Suppressor macrophage treated with lipopolysaccharide for 4 hours (primary cell): ENCODE measurements at regions not wholly inside any gene's neighbourhood (a gene's known extent, or its start where the extent isn't known, plus 50 kb on each side); places are given as distances from the start of the nearest gene placed in this dataset.
"Not testable (repeated sequence)": the region's sequence is repeated elsewhere in the genome, so short reads cannot be mapped to it uniquely, and the experiment has no call there.

Experiments used
- DNase-seq: peaks from one replicate; pipeline ENCODE4 v3.0.0-alpha.2; 2020

DNA sequence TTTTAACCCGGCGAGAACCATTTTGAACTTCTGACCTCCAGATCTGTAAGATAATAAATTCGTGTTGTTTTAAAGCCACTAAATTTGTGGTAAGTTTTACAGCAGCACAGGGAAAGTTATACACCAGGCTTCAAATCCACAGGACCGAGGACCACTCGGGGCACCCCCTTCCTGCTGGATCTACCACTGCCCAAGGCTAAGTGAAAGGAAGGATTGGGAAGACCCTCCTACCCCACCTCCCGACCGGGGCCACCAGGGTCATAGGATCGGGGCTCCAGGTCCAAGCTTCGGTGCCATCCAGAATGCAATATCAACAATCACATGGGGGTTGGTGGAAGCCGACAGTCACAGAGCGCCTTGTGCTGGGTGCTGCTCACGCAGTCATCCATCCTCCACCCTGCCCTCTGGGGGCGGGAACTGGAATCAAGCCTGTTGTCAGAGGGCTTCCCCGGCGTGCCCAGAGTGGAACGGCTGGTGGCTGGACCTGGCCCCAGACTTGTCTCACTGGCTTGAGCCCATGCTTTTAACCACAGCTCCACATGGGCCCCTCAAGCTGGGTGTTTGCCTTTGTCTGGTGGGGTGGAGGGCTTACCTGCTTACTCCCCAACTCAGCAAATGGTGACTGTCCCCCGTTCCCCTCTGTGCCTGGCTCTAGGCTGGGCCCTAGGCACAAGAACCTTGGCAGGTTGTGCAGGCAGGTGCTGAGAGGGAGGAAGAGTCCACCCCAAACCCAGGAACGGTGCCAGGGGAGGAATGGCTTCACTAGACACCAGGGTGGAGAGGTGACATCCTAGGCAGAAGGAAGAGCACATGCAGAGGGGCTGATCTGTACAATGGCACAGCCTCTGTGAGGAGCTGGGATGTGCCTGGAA, 180.3 kb upstream of the RTL1 start:
- no peak for DNase-seq

DNA sequence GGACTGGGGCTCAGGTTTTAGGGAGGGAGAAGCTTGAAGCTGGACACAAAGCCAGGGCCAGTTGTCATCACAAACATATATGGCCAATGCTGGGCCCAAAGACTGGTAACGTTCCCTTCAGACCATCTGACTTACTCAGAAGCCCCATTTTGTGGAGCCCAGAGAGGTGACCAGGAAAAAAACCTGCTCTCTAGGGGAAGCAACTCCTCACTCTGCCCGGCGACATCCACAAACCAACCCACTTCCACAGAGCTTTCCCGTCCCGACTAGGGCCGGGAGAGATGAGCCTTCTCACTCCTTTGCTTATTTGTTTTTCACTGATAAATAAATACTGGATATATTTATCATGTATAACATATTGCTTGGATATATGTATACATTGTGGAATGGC, 180.9 kb upstream of the RTL1 start:
- no peak for DNase-seq

DNA sequence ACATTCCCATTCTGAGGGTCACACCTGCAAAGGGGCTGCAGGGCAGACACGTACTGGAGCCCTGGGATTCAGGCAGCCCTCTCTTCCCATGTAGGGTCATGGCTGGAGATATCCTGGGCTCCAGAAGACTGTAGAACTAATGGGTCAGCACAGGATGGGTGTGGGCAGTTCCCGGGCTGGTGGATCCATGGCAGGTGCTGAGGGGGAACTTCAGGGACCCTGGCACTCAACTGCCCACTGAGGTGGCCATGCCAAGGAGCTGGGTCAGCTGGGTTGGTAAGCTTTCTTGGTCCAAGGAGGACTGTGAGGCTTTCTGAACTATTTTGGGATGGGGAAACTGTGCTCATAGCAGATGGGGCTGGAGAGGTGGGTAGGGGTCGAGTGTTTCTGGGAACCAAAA, 183.4 kb upstream of the RTL1 start:
- DNase-seq = no peak

DNA sequence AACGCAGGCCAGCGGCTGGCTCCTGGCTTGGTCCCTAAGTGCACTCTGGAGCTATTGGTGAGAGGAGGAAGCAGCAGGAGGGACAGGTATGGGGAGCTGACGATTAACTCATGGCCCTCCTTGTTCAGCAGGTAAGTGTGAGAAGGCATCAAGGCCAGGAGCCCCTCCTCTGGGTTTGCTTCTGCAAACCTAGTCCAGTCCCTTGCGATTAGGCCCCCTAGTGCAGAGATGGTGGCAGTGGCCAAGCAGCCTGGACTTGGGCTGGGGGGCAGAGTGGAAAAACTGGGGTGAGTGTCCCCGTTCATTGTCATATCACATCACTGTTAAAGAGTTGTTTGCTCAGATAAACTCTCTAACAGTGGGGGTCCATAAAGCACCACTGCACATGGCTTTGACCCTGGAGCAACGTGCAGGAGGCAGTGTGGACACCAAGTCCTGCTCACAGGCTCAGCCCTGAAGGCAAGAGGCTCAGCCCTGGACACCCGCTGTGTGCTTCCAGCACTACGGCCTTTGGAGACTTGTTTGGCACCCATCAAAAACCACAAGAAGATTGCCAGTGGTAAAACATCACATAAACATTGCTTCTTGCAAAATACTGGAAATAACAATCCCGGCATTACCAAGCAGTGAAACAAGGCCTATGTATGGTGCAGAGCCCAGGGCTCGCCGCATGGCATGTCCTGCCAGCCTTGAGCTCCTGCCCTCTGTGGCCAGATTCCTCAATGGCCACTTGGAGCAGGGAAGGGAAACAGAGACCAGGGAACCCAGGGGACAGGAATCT, 184.3 kb upstream of the RTL1 start:
- no peak for DNase-seq

DNA sequence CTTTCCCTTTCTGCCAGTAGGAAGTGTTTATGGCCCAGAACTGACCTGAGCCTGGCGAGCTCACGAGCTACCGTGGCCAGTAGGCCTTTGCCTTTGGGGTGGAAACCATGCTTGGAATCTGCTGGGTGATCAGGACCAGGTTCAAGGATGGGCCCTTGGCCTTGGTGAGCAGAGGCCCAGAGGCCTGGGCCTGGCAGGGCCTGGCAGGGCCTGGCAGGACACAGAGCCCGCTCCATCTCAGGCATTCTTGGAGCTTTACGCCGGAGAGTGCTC, 184.8 kb upstream of the RTL1 start:
- DNase-seq = no peak

DNA sequence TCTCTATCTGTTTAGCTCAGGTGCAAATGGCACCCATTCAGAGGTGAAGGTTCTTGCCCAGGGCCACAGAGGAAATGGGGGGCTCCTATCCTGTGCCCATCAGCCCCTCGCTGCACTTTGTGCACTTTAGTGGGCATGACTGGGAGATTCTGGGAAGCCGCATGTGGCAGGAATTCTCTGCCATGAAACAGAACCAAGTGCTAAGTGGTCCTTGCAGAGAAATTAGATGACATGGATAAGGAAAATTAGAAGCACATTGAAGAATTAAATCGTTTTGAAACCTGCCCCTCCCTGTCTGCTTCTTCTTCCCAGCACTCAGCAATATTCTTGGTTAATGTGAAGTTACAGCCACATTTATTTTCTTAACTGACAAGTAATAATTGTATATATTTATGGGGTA, 185.2 kb upstream of the RTL1 start:
- DNase-seq = no peak

DNA sequence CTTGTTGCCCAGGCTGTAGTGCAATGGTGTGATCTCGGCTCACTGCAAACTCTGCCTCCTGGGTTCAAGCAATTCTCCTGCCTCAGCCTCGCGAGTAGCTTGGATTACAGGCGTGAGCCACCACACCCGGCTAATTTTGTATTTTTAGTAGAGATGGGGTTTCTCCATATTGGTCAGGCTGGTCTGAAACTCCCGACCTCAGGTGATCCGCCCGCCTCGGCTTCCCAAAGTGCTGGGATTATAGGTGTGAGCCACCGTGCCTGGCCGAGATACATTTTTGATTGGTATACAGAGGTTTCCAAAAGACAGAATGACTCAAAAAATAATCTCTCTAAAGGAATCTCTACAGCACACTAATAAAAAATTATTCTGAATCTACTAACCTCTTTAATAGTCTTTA, 187.0 kb upstream of the RTL1 start:
- not testable (repeated sequence) for DNase-seq

DNA sequence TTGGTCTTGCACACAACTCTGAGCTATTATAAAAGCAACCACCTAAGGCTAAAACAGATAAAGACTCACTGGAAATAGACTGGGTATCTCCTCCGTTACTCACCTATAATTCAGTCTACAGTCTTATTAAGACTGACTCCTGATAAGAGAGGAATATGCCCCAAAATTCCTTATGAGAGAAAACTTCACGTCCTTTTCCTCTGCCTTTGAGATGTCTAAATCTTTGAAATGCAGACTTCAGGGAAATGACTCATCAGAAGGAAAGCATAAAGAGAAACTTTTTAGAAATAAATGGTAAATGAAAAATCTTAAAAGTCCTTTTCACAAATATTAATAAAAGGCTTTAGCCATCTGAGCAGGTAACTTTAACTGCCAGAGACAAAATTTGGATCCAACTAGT, 187.5 kb upstream of the RTL1 start:
- DNase-seq = no peak

DNA sequence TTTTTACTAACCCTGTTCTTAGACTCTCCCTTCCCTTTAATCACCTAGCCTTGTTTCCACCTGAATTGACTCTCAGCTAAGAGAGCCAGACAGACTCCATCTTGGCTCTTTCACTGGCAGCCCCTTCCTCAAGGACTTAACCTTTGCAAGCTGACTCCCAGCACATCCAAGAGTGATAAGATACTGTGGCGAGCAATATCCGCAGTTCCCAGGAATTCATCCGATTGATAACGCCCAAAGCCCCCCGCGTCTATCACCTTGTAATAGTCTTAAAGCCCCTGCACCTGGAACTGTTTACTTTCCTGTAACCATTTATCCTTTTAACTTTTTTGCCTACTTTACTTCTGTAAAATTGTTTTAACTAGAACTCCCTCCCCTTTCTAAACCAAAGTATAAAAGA, 191.4 kb upstream of the RTL1 start:
- not testable (repeated sequence) for DNase-seq

DNA sequence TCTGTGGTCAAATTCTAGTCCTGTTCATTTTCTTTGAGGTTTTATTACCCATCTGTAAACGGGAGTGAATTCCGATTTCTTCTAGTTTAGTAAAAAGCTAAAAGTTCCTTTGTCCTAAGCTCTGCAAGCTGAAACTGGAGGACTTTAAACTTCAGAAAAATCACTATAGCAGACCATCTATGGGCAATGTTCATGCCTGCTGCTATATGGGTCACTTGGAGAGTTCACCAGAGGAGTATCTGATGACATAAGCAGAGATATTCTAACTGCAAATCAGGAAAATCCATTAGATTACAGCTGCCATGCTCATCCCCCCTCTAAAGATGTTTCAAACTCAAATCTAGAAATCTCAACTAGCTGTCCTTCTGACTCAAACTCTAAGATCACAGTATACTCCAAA, 193.0 kb upstream of the RTL1 start:
- DNase-seq = no peak

DNA sequence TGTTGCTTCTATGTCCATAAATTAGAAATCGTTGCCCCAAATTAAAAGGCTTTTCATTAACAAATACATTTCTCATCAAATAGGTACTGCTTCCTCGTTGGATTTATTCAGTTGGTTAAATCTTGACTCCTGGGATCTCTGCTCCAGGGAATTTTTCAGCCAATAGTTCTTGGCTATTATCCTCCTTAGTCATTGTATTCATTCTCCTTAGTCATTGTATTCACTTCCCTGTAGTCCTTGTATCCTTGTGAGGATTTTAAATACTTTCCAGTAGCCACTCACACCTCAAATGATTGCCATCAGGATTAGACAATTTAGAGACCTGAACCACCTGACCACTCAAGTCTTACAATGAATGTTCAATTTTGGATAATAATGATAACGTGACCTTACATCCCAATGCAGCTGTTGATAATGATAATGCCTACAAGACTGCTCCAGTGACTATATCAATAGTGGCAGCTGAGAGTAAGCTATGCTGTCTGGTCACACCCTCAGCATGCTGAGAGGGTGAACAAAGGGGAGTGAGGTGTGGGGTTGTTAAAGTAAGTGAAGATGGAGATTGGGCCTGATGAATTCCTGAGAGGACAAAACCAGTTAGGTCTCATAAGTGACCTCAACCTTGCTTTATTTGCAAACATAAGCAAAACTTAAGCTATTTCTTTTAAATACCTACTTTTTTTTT, 193.7 kb upstream of the RTL1 start:
- DNase-seq = no peak

DNA sequence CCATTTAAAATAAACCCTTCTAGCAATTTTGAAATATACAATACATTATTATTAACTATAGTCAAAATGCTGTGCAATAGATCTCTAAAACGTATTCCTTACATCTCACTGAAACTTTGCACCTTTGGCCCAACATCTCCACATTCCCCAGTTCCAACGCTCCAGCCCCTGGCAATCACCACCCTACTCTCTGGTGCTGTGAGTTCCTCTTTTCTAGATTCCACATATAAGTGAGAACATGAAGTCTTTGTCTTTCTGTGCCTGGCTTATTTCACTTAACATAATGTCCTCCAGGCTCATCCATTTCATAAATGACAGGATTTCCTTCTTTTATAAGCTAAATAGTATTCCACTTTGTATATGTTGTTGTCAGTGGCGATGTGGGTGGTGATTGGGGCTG, 194.7 kb upstream of the RTL1 start:
- no peak for DNase-seq

DNA sequence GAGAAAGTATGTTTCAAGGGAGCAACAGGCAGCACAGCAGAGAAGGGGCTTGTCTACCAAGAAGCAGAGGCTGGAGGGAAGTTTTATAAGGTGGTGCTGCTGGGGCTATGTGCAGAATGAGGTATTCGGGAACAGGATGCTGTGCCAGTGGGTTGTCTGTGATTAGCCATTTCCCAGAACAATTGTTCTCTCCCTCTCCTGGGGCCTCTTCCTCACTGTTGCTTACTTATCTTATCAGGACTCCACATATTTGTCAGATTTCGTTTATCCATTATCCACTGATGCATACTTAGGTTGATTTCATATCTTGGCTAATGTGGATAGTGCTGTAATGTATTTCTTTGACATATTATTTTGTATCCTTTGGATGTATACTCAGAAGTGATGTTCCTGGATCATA, 195.1 kb upstream of the RTL1 start:
- no peak for DNase-seq

DNA sequence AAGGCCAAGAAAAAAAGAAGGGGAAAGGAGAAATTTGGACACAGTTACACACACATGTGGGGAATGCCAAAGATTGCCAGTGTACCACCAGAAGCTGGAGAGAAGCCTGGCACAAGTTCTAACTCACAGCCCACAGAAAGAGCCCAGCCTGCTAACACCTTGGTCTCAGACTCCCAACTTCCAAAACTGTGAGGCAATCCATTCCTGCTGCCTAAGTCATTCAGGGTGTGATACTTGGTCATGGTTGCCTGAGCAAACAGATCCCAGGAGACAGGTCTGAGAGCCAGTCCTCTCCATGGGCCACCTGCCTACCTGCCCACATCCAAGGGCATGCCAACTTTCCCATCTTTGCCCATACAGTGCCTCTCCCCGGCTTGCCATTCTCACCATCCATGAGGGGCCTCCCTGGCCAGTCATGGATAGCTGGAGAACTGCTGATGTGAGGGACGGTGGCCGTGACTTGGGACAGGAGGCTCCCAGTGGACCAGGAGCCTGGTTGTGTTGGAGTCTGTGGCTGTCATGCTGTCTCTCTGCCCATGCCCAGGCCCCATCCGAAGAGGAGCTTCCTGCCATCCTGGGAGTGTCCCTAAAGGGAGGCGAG, 198.0 kb upstream of the RTL1 start:
- no peak for DNase-seq

DNA sequence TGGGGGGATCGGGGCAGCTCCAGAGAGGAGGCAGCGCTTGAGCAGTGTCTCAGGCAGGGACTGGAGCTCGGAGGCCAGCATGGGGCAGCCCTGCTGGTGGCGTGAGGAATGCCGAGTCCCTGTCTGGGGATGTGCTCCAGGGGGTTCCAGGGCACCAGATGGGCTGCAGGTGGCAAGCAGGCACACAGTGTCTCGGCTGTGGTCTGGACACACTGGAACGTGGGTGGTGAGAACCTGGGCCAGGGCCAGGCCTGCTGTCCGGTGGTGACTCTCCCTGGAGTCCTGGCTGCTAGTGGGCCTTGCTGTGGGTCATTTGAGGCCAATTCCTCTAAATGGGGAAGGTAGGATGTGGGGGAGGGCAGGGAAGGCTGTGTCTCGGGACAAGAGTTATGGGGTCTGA, 199.4 kb upstream of the RTL1 start:
- DNase-seq = no peak

DNA sequence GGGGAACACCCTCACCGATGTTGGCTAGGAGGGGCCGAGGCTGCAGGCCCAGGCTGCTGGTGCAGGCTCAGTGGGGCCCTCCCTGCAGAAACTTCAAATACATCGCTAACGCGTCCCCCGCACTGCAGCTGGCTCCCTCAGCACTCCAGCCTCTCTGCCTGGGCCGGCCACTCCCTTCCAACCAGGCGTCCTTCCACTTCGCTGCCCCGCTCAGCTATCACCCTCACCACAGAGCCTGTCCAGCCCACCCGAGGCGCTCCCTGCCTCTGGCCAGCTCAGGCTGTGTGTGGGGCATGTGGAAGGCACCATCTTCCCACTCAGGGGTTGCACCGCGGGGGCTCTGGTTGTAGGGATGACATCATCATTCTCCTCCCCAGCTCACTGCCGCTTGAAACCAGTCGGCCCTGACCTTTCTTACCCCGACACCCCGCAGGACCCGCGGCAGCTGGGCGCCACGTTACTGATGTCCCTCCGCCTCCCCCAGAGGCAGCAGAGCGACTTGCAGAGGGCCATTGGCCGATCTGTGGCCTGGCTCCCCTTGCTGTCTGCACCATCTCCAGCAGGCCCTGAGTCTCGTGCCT, 199.9 kb upstream of the RTL1 start:
- DNase-seq = no peak

DNA sequence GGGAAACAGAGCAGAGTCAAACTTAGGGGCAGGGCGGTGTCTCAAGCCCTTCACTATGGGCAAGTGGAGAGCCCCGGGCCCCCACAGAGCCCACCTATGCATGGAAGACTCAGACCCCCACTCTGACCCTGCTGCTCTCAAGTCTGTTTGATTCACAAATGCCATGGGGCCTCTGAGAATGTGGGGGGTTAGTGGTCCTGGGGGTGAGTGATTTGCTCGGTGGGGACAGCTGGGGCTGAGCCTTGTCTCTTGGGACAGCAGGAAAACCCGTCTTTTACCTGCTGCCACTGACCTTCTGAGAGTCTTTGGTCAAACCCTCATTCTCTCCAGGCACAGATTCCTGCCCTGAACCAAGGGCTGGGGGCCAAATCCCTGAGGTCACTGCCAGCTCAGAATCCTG, 201.0 kb upstream of the RTL1 start:
- DNase-seq = no peak

DNA sequence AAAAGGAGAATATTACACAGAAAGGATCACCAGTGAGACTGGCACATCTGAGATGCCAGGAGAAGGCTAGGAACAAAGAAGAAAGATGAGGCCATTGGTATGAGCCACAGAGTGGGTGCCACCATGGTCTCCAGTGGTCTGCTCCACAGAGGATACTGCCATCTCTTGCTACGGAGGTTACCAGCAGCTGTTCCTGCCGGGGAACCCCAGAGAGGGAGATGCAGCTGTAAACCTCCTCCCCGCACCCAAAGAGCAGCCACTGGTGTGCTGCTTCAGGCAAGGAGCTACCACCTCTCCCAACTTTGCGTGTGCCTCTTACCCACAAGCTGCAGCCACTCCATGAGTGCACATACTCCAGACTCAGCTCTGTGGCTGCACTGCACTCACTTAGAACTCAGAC, 201.5 kb upstream of the RTL1 start:
- no peak for DNase-seq

DNA sequence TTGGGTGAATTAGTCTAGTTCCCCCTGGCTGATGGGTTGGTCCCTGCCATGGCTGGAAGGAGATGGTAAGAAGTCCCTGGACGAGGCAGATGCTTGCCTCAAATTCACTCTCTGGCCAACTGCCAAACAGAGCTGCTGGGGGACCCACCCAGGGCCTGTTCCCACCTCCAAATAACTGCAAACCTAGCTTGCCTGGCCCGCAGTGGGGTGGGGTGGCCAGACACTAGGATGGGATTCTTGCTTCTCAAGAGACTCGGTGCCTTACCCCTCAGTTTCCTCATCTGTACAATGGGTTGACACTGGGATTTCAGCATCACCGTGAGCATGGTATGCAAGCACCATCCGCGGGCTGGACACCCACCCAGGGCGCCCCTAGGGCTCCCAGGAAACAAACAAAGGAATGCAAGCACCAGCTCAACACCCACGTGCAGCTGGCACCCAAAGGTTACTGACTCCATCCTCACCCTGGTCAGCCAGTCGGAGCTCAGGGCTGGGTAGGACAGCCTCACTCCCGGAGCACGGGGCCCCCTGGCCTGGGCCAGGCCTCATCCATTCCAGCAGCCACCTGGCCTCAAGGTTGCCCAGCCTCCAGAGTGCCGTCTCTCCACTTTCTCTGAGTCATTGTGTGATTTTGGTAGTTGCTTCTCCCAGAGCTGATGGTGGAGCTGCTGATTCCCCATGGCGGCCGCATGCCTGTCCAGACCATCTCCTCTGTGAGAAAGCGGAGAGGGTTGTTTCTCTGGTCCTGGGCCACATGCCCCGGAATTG, 205.2 kb upstream of the RTL1 start:
- no peak for DNase-seq

DNA sequence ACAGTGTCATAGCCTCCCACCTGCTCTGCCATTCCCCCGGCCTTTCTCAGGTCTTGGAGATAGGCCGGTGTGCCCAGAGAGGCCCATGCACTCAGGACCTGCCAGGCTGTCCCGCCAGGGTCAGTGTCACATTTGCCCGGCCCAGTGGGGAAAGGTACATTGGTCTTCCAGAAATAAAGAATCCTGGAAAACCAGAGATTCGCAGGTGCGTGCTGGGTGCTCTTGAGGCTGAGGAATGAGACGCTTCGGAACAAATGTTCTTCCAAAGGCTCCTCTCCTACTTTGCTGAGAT, 205.8 kb upstream of the RTL1 start:
- DNase-seq = no peak

DNA sequence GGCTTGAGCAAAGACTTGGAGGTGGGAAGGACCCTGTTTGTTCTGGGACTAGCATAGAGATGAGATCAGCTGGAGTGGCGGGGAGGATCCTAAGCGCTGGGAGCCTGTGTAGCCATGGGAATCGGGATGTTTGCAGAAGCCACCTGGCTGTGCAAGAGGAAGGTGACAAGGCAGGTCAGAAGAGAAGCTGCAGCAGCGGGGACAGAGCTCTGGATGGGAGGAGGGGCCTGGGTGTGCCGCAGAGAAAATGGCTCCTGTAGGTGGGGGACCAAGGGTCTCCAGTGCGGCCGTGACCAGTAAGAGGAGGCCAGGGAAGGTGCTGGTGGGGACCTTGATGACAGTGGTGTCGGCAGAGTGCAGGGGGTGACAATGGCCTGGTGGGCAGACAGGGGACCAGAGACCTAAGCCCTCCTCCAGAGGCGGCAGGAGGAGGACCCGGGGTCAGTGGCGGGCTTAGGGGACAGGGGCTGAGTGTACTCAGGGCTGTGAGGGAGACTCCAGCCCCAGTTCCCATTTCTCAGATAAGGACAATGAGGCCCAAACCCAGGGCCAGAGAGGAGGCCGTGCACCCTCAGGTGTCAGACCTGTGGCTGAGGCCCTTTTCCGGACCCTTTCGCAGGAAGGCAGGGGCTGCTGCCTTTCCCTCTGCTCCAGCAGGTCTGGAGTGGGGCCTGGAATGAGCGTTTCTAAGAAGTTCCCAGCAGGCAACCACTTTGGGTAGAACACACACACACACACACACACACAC, 206.6 kb upstream of the RTL1 start:
- DNase-seq = no peak
